Heart right ventricle (tissue), 16 donors: ENCODE measurements at regions not wholly inside any gene's neighbourhood (a gene's known extent, or its start where the extent isn't known, plus 50 kb on each side); places are given as distances from the start of the nearest gene placed in this dataset.
"Not testable (repeated sequence)": the region's sequence is repeated elsewhere in the genome, so short reads cannot be mapped to it uniquely, and the experiment has no call there.

Source experiments
- ATAC-seq, 8 donors: fragments of 200-7000 bp; cut with Tn5 transposase; one replicate each; pipeline ENCODE4 v1.9.1; 2020; ENCODE audit warnings: mild to moderate bottlenecking in 8 of 8, moderate library complexity in 8 of 8, moderate number of reproducible peaks in 1 of 8
- DNase-seq, 2 donors: peaks; one replicate each; pipeline ENCODE4 v3.0.0-alpha.2; 2020
- H3K27ac ChIP-seq, 10 donors: fragments of 200-600 bp; sonication (generic) in 2 of 10; one replicate each; pipeline versions ENCODE4 v1.5.0 to v1.8.0; 2020 to 2022; ENCODE audit warnings: mild to moderate bottlenecking in 3 of 10
- H3K27me3 ChIP-seq, 7 donors: fragments of 200-600 bp; one replicate each; pipeline ENCODE4 v1.8.0; 2021 to 2022; ENCODE audit warnings: mild to moderate bottlenecking in 2 of 7
- H3K36me3 ChIP-seq, 9 donors: fragments of 200-600 bp; sonication (generic) in 1 of 9; one replicate each; pipeline versions ENCODE4 v1.5.0 to v1.8.0; 2020 to 2022; ENCODE audit warnings: mild to moderate bottlenecking in 2 of 9
- H3K4me1 ChIP-seq, 9 donors: fragments of 200-600 bp; sonication (generic) in 1 of 9; one replicate each; pipeline versions ENCODE4 v1.5.0 to v1.8.0; 2020 to 2022; ENCODE audit warnings: mild to moderate bottlenecking in 4 of 9
- H3K4me3 ChIP-seq, 10 donors: fragments of 200-600 bp; sonication (generic) in 2 of 10; one replicate each; pipeline versions ENCODE4 v1.5.0 to v1.8.0; 2020 to 2022; ENCODE audit warnings: mild to moderate bottlenecking in 7 of 10, moderate library complexity in 2 of 10
- H3K9me3 ChIP-seq, 11 donors: fragments of 200-600 bp in 10 of 11; sonication (generic) in 2 of 11; one replicate each; pipeline versions ENCODE4 v1.5.0 to v1.8.0; 2013 to 2022; ENCODE audit warnings: mild to moderate bottlenecking in 2 of 11, control low read depth in 1 of 11, moderate library complexity in 1 of 11
- WGBS, 2 donors: extraction: QIAGEN DNeasy Blood & Tissue Kit; methylation state at CpG; one replicate each; pipeline ENCODE4 v1.1.7; 2013; ENCODE audit warnings: inconsistent platforms in 1 of 2; 5-methylcytosine and 5-hydroxymethylcytosine counted together
- intact Hi-C, 10 donors: fragments of 100-400 bp; cut with DNase I; formaldehyde crosslinking; loops; one replicate each; pipeline versions ENCODE4 v1.11.1 to v1.14.2; 2022
- TF ChIP-seq, protein P1 (sequence below), 9 donors: fragments of 200-600 bp; sonication (generic) in 2 of 9; IDR thresholded peaks; one replicate each; pipeline versions ENCODE4 v1.5.0 to v1.8.0; 2021 to 2022; ENCODE audit warnings: antibody characterized with exemption in 9 of 9, mild to moderate bottlenecking in 5 of 9, moderate library complexity in 1 of 9
- donor health status: Arrhythmogenic right ventricular cardiomyopathy.
- donor health status: ischemic (EF 13 %, LVEDD 7.1; RV severe dilation, severe dysfunction).
- donor health status: healthy with polysubstance abuse.
- donor health status: DM: no; HTN: yes; CAD: no.
- donor health status: DM: no; HTN: no; CAD: no.
- donor health status: ischemic (EF 25% LVEDD 6.9; RV normal size, moderate dysfunction).
- donor health status: ischemic (EF 25% LVEDD 5.7; RV mildly dilated, moderate dysfunction).
- donor health status: healthy.
- donor health status: DM: yes; HTN: yes; CAD: no.
- donor health status: Ischemic cardiomyopathy.
- donor health status: ischemic (EF 35%, LVEDD 5.7; RV mildly dilated, moderate dysfunction).
- donor health status: nonischemic (EF 11% LVEDD 7.7; RV severe dilation, severe dysfunction).
- donor health status: DM: yes; HTN: yes; CAD: no.
- donor health status: PGD.
- donor health status: ischemic (EF 29% LVEDD 5.4; RV normal size, mild dysfunction).
- donor health status: nonischemic (EF 23%, LVEDD 6.1; RV moderate dilation, normal function).

DNA sequence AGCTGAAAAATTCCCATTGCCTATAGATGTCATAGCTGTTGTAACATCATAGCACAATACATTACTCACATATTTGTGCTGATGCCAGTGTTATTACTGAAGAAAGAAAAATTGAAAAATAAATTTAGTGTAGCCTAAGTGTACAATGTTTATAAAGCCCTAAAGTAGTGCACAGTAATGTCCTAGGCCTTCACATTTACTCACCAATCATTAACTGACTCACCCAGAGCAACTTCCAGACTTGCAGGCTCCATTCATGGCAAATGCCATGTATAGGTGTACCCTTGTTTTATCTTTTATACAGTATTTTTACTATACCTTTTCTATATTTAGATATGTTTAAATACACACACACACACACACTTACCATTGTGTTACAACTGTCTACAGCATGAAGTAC, 265.4 kb upstream of the MAGEB18 start:
- Histone ChIP-seq H3K36me3 (no peaks in the 10 kb centered on the region), H3K4me3 (no peak overlapping the region), H3K27me3 (no peaks in the 10 kb centered on the region), H3K4me1 (no peaks in the 10 kb centered on the region), H3K9me3 (no peaks in the 10 kb centered on the region), H3K27ac (no peak overlapping the region)
- DNase-seq (no peak), ATAC-seq (no peak)
- intact Hi-C loops, result no loop called here
- TF ChIP-seq, protein P1, sequence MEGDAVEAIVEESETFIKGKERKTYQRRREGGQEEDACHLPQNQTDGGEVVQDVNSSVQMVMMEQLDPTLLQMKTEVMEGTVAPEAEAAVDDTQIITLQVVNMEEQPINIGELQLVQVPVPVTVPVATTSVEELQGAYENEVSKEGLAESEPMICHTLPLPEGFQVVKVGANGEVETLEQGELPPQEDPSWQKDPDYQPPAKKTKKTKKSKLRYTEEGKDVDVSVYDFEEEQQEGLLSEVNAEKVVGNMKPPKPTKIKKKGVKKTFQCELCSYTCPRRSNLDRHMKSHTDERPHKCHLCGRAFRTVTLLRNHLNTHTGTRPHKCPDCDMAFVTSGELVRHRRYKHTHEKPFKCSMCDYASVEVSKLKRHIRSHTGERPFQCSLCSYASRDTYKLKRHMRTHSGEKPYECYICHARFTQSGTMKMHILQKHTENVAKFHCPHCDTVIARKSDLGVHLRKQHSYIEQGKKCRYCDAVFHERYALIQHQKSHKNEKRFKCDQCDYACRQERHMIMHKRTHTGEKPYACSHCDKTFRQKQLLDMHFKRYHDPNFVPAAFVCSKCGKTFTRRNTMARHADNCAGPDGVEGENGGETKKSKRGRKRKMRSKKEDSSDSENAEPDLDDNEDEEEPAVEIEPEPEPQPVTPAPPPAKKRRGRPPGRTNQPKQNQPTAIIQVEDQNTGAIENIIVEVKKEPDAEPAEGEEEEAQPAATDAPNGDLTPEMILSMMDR (IDR thresholded peaks at IDR 0.05), result no peak

DNA sequence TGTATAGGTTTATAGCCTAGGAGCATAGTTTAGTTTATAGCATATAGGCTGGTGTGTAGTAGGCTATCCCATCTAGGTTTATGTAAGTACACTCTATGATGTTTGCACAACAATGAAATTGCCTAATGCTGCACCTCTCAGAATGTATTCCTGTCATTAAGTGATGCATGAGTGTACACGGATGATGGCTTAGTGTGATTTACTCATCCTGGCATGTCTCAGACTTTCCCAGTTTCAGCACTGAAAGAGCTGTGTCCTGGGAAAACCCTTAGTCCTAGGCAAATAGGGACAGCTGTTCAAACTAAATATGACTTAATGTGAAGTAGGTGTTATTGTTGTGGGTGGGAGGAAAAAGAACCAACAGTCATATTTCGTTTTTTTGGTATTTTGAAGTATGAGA, 264.9 kb upstream of the MAGEB18 start:
- ATAC-seq (no peak), DNase-seq (no peak)
- Histone ChIP-seq H3K4me1 (no peaks in the 10 kb centered on the region), H3K9me3 (no peaks in the 10 kb centered on the region), H3K36me3 (no peaks in the 10 kb centered on the region), H3K27me3 (no peaks in the 10 kb centered on the region), H3K27ac (no peak overlapping the region), H3K4me3 (no peak overlapping the region)
- intact Hi-C loops, result no loop called here
- TF ChIP-seq, protein P1 (IDR thresholded peaks at IDR 0.05), result no peak
- WGBS, 2 donors, result 41 to 76% methylated on average over 2 of the region's 2 CpGs

DNA sequence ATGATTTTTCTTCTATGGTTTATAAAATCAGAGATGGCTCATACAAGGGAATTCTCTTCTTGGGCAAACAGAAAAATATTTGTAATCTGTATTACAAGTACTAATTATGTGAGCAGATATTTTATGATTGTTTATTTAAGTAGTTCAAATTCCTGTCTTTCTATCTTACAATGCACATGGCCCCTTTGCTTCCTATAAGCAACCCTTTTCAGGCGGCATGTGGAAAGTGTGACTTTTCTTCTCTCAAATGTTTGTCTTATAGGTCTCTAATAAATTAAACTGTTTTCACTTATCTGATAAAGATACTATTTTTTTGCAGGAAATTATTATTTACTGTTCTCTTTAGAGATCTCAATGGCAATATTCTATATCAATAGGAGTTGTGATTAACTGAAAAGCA, 259.3 kb upstream of the MAGEB18 start:
- TF ChIP-seq, protein P1 (IDR thresholded peaks at IDR 0.05), result no peak
- no peak for ATAC-seq
- WGBS, 2 donors, result 0 to 90% methylated on average over 1 of the region's 1 CpG

DNA sequence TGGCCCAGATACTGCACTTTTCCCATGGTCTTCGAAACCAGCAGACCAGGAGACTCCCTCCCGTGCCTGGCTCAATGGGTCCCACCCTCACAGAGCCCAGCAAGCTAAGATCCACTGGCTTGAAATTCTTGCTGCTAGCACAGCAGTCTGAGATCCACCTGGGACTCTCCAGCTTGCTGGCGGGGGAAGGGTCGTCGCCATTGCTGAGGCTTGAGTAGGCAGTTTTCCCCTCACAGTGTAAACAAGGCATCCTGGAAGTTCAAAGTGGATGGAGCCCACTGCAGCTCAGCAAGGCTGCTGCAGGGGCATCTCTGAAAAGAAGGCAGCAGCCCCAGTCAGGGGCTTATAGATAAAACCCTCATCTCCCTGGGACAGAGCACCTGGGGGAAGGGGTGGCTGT, 255.6 kb upstream of the MAGEB18 start:
- H3K9me3 ChIP-seq, H3K4me1 ChIP-seq, H3K36me3 ChIP-seq, intact Hi-C loops, H3K27ac ChIP-seq, H3K4me3 ChIP-seq, DNase-seq, H3K27me3 ChIP-seq, ATAC-seq: not testable (repeated sequence)
- 62 to 77% methylated on average over 5 of the region's 5 CpGs for WGBS, 2 donors

More for the DNA sequence above, 259.3 kb upstream of the MAGEB18 start:
- Histone ChIP-seq H3K27ac (no peak overlapping the region), H3K27me3 (no peaks in the 10 kb centered on the region), H3K4me3 (no peak overlapping the region), H3K9me3 (no peaks in the 10 kb centered on the region), H3K4me1 (no peaks in the 10 kb centered on the region), H3K36me3 (no peaks in the 10 kb centered on the region)
- DNase-seq, result no peak
- intact Hi-C loops, result no loop called here

DNA sequence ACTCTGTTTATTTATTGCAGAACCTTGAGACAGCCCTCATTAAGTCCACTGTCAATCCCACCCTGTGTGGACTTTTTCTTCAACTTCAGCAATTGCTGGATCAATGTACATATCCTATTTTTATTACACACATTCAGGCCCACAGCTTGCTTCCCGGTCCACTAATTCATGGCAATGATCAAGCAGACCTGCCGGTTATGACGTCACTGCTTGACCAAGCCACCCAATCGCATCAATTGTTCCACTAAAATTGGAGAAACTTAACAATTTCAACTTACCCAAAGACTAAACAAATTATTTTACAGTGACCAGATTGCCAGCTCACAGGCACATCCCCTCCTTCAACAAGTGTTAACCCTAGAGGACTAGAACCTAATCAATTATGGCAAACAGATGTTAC, 240.4 kb upstream of the MAGEB18 start:
- TF ChIP-seq, protein P1 (IDR thresholded peaks at IDR 0.05), result no peak
- 93 to 97% methylated on average over 4 of the region's 4 CpGs for WGBS, 2 donors
- no peak overlapping the region for H3K27ac ChIP-seq
- DNase-seq (no peak), ATAC-seq (no peak)
- peaks cover 0 to 13% (median 0%) of the 10 kb centered on the region in 11 donors for H3K9me3 ChIP-seq
- H3K27me3 ChIP-seq, result no peaks in the 10 kb centered on the region
- H3K36me3 ChIP-seq, result no peaks in the 10 kb centered on the region
- H3K4me3 ChIP-seq, result no peak overlapping the region
- no peaks in the 10 kb centered on the region for H3K4me1 ChIP-seq
- intact Hi-C loops, result no loop called here

DNA sequence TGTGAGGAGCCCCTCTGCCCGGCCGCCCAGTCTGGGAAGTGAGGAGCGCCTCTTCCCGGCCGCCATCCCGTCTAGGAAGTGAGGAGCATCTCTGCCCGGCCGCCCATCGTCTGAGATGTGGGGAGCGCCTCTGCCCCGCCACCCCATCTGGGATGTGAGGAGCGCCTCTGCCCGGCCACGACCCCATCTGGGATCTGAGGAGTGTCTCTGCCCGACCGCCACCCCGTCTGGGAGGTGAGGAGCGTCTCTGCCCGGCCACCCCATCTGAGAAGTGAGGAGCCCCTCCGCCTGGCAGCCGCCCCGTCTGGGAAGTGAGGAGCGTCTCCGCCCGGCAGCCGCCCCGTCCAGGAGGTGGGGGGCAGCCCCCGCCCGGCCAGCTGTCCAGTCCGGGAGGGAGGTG, 232.4 kb upstream of the MAGEB18 start:
- H3K27me3 ChIP-seq, ATAC-seq, H3K36me3 ChIP-seq, H3K9me3 ChIP-seq, DNase-seq, H3K4me3 ChIP-seq, intact Hi-C loops, H3K4me1 ChIP-seq, H3K27ac ChIP-seq: not testable (repeated sequence)
- 98% methylated on average over 4 of the region's 30 CpGs; no CpG with 5 or more reads in 1 of the 2 donors for WGBS, 2 donors
